Endothelial cell of umbilical vein (primary cell): ENCODE measurements at regions not wholly inside any gene's neighbourhood (a gene's known extent, or its start where the extent isn't known, plus 50 kb on each side); places are given as distances from the start of the nearest gene placed in this dataset.

ENCODE experiments used
- BruUV-seq: library from RNA; stranded (reverse); fragments of 400-500 nt; replicated peaks from 2 replicates; lab custom pipeline; 2021; lab: Mats Ljungman, UMichigan
- CTCF ChIA-PET: fragments of 300-600, 350-600 bp; sonication (Branson Sonifier 250); formaldehyde crosslinking; loops from one replicate; lab custom pipeline; 2021; ENCODE audit warnings: antibody characterized with exemption, inconsistent platforms; lab: Charles Lee
- POLR2A ChIA-PET: fragments of 300-600, 350-600 bp; sonication (Branson Sonifier 250); formaldehyde crosslinking; loops from one replicate; lab custom pipeline; 2021; ENCODE audit warnings: antibody characterized with exemption, inconsistent platforms; lab: Charles Lee
- DNase-seq: peaks from one replicate; pipeline ENCODE4 v3.0.0-alpha.2; 2011; ENCODE audit warnings: low read depth, low spot score
- FAIRE-seq: peaks from 2 replicates; lab custom pipeline; 2011; peaks lifted over from hg19 to GRCh38; lab: Jason Lieb, UNC
- H2AFZ ChIP-seq: 2 replicates; pipeline ENCODE4 v1.6.0; 2012; ENCODE audit warnings: low read depth, low read length, control low read depth, inconsistent platforms
- H3K27ac ChIP-seq: 2 replicates; pipeline ENCODE4 v1.5.1; 2011; ENCODE audit warnings: low read depth, mild to moderate bottlenecking, control low read depth, low read length, moderate library complexity; ENCODE audit not compliant: insufficient read depth
- H3K27me3 ChIP-seq, 2 experiments: 2 replicates each; pipeline versions ENCODE4 v1.6.0 to v1.6.1; 2011; ENCODE audit warnings: low read length in 2 of 2, mixed read lengths in 1 of 2; ENCODE audit not compliant: control insufficient read depth in 2 of 2, insufficient read depth in 2 of 2
- H3K36me3 ChIP-seq, 2 experiments: 2 replicates in 1 of 2; 3 replicates in 1 of 2; pipeline ENCODE4 v1.5.1; 2011; ENCODE audit warnings: low read length in 2 of 2, mild to moderate bottlenecking in 1 of 2, moderate library complexity in 1 of 2; ENCODE audit not compliant: control insufficient read depth in 2 of 2, insufficient read depth in 2 of 2; ENCODE audit errors: extremely low read depth in 1 of 2
- H3K4me1 ChIP-seq: 3 replicates; pipeline ENCODE4 v1.5.1; 2011; ENCODE audit warnings: mild to moderate bottlenecking, low read length; ENCODE audit not compliant: control insufficient read depth, insufficient read depth; ENCODE audit errors: extremely low read depth
- H3K4me2 ChIP-seq: 2 replicates; pipeline ENCODE4 v1.6.1; 2011; ENCODE audit warnings: low read length, control low read depth, mixed read lengths; ENCODE audit not compliant: insufficient read depth
- H3K4me3 ChIP-seq, 3 experiments: fragments of 200-600 bp in 1 of 3; sonication (generic), shearing (Covaris generic) in 1 of 3; replicated peaks in 1 of 3; 2 replicates each; pipeline ENCODE4 v1.5.1; 2011 to 2016; ENCODE audit warnings: control low read depth in 3 of 3, low read length in 3 of 3, mild to moderate bottlenecking in 2 of 3, inconsistent platforms in 1 of 3, low read depth in 1 of 3, moderate library complexity in 1 of 3; ENCODE audit not compliant: insufficient read depth in 1 of 3
- H3K79me2 ChIP-seq: 2 replicates; pipeline ENCODE4 v1.6.0; 2012; ENCODE audit warnings: low read length, inconsistent platforms; ENCODE audit not compliant: control insufficient read depth, insufficient read depth
- H3K9ac ChIP-seq: replicated peaks from 2 replicates; pipeline ENCODE3; 2011; ENCODE audit warnings: low read length, control low read depth; ENCODE audit not compliant: insufficient read depth; ENCODE audit errors: extremely low read depth
- H3K9me1 ChIP-seq: replicated peaks from 3 replicates; pipeline ENCODE4 v1.6.0; 2011; ENCODE audit warnings: mild to moderate bottlenecking, low read length; ENCODE audit not compliant: control insufficient read depth, insufficient read depth; ENCODE audit errors: extremely low read depth
- H3K9me3 ChIP-seq: replicated peaks from 2 replicates; pipeline ENCODE4 v1.5.1; 2012; ENCODE audit warnings: low read length, inconsistent platforms; ENCODE audit not compliant: control insufficient read depth, insufficient read depth
- H4K20me1 ChIP-seq: replicated peaks from 2 replicates; pipeline ENCODE3; 2011; ENCODE audit warnings: mild to moderate bottlenecking, low read length; ENCODE audit not compliant: control insufficient read depth, insufficient read depth; ENCODE audit errors: extremely low read depth
- EZH2 ChIP-seq: IDR thresholded peaks from 2 replicates; pipeline ENCODE4 v1.6.1; 2012; ENCODE audit warnings: borderline replicate concordance, low read depth, mild to moderate bottlenecking, moderate library complexity, low read length, inconsistent platforms; ENCODE audit not compliant: severe bottlenecking
- FOS ChIP-seq: IDR thresholded peaks from 2 replicates; pipeline ENCODE4 v1.6.1; 2011; ENCODE audit warnings: mild to moderate bottlenecking, low read length, moderate library complexity, borderline replicate concordance; ENCODE audit not compliant: insufficient read depth
- GATA2 ChIP-seq: IDR thresholded peaks from 2 replicates; pipeline ENCODE4 v1.7.0; 2011; ENCODE audit warnings: low read depth, mild to moderate bottlenecking, moderate library complexity, mixed read lengths, low read length; ENCODE audit not compliant: insufficient read length, insufficient read depth
- JUN ChIP-seq: IDR thresholded peaks from 2 replicates; pipeline ENCODE4 v1.6.1; 2011; ENCODE audit warnings: borderline replicate concordance, low read depth; ENCODE audit not compliant: insufficient read length, insufficient read depth
- MAX ChIP-seq: IDR thresholded peaks from 2 replicates; pipeline ENCODE4 v1.6.1; 2011; ENCODE audit not compliant: insufficient read depth, insufficient read length
- MYC ChIP-seq: IDR thresholded peaks from one replicate; pipeline ENCODE4 v1.6.1; 2011; ENCODE audit warnings: mild to moderate bottlenecking, low read depth, low read length
- POLR2A ChIP-seq: IDR thresholded peaks from 2 replicates; pipeline ENCODE4 v1.6.1; 2012; ENCODE audit warnings: low read depth, mild to moderate bottlenecking, control low read depth, low read length
- dilution Hi-C: fragments of 300-500 bp; cut with MboI; formaldehyde crosslinking; loops from one replicate; pipeline ENCODE4 v1.15.0; 2019; ENCODE audit warnings: low sequenced_read_pairs; ENCODE audit not compliant: extremely low pct_ligation_motif_present
- intact Hi-C: fragments of 100-400 bp; cut with micrococcal nuclease; formaldehyde crosslinking; loops from one replicate; pipeline ENCODE4 v1.10.0; 2022

- no peak for DNase-seq
- dilution Hi-C loops: no loop called here
- H3K79me2 ChIP-seq: no peaks in the 10 kb centered on the region
- no peak overlapping the region for H3K4me2 ChIP-seq
- H3K9ac ChIP-seq: no peak overlapping the region
- ChIA-PET POLR2A (no interaction called here), CTCF (interaction anchor here (1.3 kb wide), 1 partner anchor 11 kb away, joined by 3 read pairs; no protein-coding TSS in a partner anchor)
- H3K9me3 ChIP-seq: no peaks in the 10 kb centered on the region
- H2AFZ ChIP-seq: no peak overlapping the region
- H3K36me3 ChIP-seq: no peaks in the 10 kb centered on the region
- TF ChIP-seq MAX (no peak), POLR2A (no peak), GATA2 (no peak), JUN (no peak), EZH2 (no peak), FOS (no peak), MYC (no peak)
- peaks cover 10% of the 10 kb centered on the region for H3K4me1 ChIP-seq
- no peak overlapping the region for H3K27ac ChIP-seq
- intact Hi-C loops: no loop called here
- no peaks in the 10 kb centered on the region for H3K27me3 ChIP-seq
- no TSS peak for BruUV-seq
- no peak for FAIRE-seq
- no peaks in the 10 kb centered on the region for H4K20me1 ChIP-seq
- no peaks in the 10 kb centered on the region for H3K9me1 ChIP-seq
- H3K4me3 ChIP-seq: no peak overlapping the region
Measured at GRCh38 chr4:13887010-13887409, 259.5 kb upstream of the BOD1L1 start.

- H3K79me2 ChIP-seq: no peaks in the 10 kb centered on the region
- TF ChIP-seq FOS: peak; percentile 76
- peak; percentile 73 for TF ChIP-seq JUN
- TF ChIP-seq GATA2: no peak
- peak; percentile 86 for FAIRE-seq
- no peaks in the 10 kb centered on the region for H3K27me3 ChIP-seq
- no peaks in the 10 kb centered on the region for H3K9me3 ChIP-seq
- H3K9me1 ChIP-seq: no peaks in the 10 kb centered on the region
- H3K4me3 ChIP-seq: no peak overlapping the region
- H3K9ac ChIP-seq: no peak overlapping the region
- no peaks in the 10 kb centered on the region for H3K36me3 ChIP-seq
- H3K4me2 ChIP-seq: no peak overlapping the region
- peak overlapping the region; percentile 66 for H3K27ac ChIP-seq
- BruUV-seq: no TSS peak
- H4K20me1 ChIP-seq: no peaks in the 10 kb centered on the region
- intact Hi-C loops: loop anchor here (1.0 kb wide), 1 partner anchor 33 kb away; no protein-coding TSS in a partner anchor
- peaks cover 16% of the 10 kb centered on the region for H3K4me1 ChIP-seq
- ChIA-PET POLR2A (no interaction called here), CTCF (interaction anchor here (1.1 kb wide), 1 partner anchor 234 kb away, joined by 3 read pairs; no protein-coding TSS in a partner anchor)
- H2AFZ ChIP-seq: no peak overlapping the region
- peak; percentile 91 for DNase-seq
- dilution Hi-C loops: no loop called here
Measured at GRCh38 chr4:13888112-13888511, 260.6 kb upstream of the BOD1L1 start.
